BE2C (cell line): ENCODE measurements at regions not wholly inside any gene's neighbourhood (a gene's known extent, or its start where the extent isn't known, plus 50 kb on each side); places are given as distances from the start of the nearest gene placed in this dataset.

ENCODE experiments used
- DNase-seq: peaks from one replicate; pipeline ENCODE4 v3.0.0-alpha.2; 2020
- H3K27me3 ChIP-seq: fragments of 250-450 bp; sonication (Bioruptor Pico); 2 replicates; pipeline ENCODE4 v1.5.1; 2020; ENCODE audit warnings: mild to moderate bottlenecking
- H3K36me3 ChIP-seq: fragments of 250-450 bp; sonication (Bioruptor Pico); 2 replicates; pipeline ENCODE4 v1.5.1; 2020; ENCODE audit warnings: mild to moderate bottlenecking
- H3K4me1 ChIP-seq: fragments of 250-450 bp; sonication (Bioruptor Pico); 2 replicates; pipeline ENCODE4 v1.5.1; 2020
- H3K4me3 ChIP-seq: 2 replicates; pipeline ENCODE4 v1.5.1; 2011; ENCODE audit warnings: low read depth, low read length
- H3K9me3 ChIP-seq: fragments of 250-450 bp; sonication (Bioruptor Pico); 2 replicates; pipeline ENCODE4 v1.5.1; 2020
- TF ChIP-seq, protein P1 (sequence below): IDR thresholded peaks from 2 replicates; pipeline ENCODE4 v1.5.1; 2012; ENCODE audit warnings: mild to moderate bottlenecking, low read depth, low read length

GRCh38 chr18:39799006-39799405 lies 2156.0 kb upstream of the PIK3C3 start:
- H3K27me3 ChIP-seq: no peaks in the 10 kb centered on the region
- H3K4me1 ChIP-seq: no peaks in the 10 kb centered on the region
- no peak overlapping the region for H3K4me3 ChIP-seq
- no peaks in the 10 kb centered on the region for H3K36me3 ChIP-seq
- H3K9me3 ChIP-seq: no peaks in the 10 kb centered on the region; the same call in 1 of the 2 replicates
- TF ChIP-seq, protein P1, sequence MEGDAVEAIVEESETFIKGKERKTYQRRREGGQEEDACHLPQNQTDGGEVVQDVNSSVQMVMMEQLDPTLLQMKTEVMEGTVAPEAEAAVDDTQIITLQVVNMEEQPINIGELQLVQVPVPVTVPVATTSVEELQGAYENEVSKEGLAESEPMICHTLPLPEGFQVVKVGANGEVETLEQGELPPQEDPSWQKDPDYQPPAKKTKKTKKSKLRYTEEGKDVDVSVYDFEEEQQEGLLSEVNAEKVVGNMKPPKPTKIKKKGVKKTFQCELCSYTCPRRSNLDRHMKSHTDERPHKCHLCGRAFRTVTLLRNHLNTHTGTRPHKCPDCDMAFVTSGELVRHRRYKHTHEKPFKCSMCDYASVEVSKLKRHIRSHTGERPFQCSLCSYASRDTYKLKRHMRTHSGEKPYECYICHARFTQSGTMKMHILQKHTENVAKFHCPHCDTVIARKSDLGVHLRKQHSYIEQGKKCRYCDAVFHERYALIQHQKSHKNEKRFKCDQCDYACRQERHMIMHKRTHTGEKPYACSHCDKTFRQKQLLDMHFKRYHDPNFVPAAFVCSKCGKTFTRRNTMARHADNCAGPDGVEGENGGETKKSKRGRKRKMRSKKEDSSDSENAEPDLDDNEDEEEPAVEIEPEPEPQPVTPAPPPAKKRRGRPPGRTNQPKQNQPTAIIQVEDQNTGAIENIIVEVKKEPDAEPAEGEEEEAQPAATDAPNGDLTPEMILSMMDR: no peak
- DNase-seq: no peak

GRCh38 chr18:39796393-39796792 lies 2158.6 kb upstream of the PIK3C3 start:
- TF ChIP-seq, protein P1: no peak
- DNase-seq: no peak
- Histone ChIP-seq H3K27me3 (no peaks in the 10 kb centered on the region), H3K36me3 (no peaks in the 10 kb centered on the region), H3K4me1 (no peaks in the 10 kb centered on the region), H3K9me3 (no peaks in the 10 kb centered on the region; the same call in 1 of the 2 replicates), H3K4me3 (no peak overlapping the region)

DNA sequence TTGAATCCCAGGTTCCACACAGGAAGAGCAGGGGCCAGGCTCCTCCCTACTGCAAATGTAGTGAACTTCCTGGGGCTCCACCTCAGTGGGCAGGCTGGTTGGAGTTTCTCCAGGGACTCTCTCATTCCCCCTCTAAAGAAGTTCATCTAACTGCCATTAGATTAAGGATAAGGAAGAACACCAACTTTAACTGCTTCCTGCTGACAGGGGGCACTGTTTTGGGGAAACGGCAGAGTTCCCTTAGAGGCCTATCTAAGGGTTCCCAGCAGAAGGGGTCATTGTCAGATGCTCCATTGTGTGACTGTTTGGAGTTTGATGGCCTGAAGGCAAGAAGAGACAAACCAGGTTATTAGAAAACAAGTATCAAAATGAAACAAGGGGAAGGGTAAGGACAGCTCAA lies 2159.7 kb upstream of the PIK3C3 start:
- no peaks in the 10 kb centered on the region for H3K9me3 ChIP-seq
- no peak for DNase-seq

DNA sequence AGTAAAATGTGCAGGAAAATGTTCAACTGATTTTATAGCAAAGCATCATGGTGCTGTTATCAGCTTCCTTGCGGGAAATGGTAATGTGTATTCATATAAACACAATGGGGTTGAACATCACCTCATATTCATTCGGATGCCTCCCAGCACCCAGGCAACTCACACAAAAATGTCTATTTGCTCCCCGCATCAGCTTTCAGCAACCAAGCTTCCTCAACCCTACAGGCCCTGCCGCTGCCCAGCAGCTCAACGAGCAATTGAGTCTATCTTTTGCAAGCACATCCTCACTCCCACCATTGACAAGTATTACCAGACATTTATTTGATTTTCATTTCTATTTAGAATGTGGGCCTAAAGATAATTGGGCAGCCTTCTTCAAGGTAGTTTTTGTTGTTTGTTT lies 2161.4 kb upstream of the PIK3C3 start:
- Histone ChIP-seq H3K4me3 (no peak overlapping the region), H3K36me3 (no peaks in the 10 kb centered on the region), H3K4me1 (no peaks in the 10 kb centered on the region), H3K27me3 (no peaks in the 10 kb centered on the region), H3K9me3 (no peaks in the 10 kb centered on the region)
- TF ChIP-seq, protein P1: no peak
- no peak for DNase-seq

More for the DNA sequence above, 2159.7 kb upstream of the PIK3C3 start:
- no peaks in the 10 kb centered on the region for H3K36me3 ChIP-seq
- no peak overlapping the region for H3K4me3 ChIP-seq
- H3K27me3 ChIP-seq: no peaks in the 10 kb centered on the region
- TF ChIP-seq, protein P1: no peak
- no peaks in the 10 kb centered on the region for H3K4me1 ChIP-seq

DNA sequence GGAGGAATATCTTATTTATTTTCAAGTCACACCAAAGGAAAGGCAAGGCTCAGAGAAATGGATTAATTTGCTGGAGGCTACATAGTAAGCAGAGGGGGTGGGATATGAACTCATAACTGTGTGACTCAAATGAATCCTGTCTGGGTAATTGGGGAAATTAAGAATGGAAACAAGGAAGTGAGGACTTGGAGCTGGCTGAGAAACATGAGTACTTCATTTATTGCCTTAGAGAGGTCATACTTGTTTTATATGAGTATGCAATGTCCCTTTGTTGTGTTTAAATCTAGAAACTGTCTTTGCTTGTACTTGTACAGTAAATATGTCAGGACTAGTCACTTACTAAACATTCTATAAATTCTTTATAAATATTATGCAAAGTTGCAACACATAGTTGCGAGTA lies 2166.7 kb upstream of the PIK3C3 start:
- Histone ChIP-seq H3K36me3 (no peaks in the 10 kb centered on the region), H3K4me3 (no peak overlapping the region), H3K9me3 (no peaks in the 10 kb centered on the region), H3K27me3 (no peaks in the 10 kb centered on the region), H3K4me1 (no peaks in the 10 kb centered on the region)
- DNase-seq: no peak
- TF ChIP-seq, protein P1: no peak

DNA sequence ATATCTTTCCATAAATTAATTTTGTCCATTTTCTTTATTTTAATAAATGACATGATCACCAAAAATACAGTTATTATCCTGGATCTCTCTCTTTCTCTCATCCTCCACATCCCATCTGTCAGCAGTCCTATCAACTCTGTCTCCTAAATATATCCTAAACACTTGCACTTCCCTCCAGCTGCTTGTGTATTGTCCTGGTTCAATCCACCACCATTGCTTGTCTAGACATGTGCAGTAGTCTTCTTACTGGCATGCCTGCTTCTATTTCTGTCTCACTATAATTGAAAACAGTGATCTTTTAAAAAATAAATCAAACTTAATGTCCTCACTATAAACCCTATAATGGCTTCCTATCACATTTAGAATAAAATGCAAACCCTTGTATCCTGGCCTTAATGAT lies 2168.6 kb upstream of the PIK3C3 start:
- TF ChIP-seq, protein P1: no peak
- no peaks in the 10 kb centered on the region for H3K4me1 ChIP-seq
- H3K36me3 ChIP-seq: no peaks in the 10 kb centered on the region
- no peak for DNase-seq
- H3K4me3 ChIP-seq: no peak overlapping the region
- no peaks in the 10 kb centered on the region for H3K27me3 ChIP-seq
- no peaks in the 10 kb centered on the region for H3K9me3 ChIP-seq
